ENCODE measurements at regions not wholly inside any gene's neighbourhood (a gene's known extent, or its start where the extent isn't known, plus 50 kb on each side); places are given as distances from the start of the nearest gene placed in this dataset.
"Not testable (repeated sequence)": the region's sequence is repeated elsewhere in the genome, so short reads cannot be mapped to it uniquely, and the experiment has no call there.

DNA sequence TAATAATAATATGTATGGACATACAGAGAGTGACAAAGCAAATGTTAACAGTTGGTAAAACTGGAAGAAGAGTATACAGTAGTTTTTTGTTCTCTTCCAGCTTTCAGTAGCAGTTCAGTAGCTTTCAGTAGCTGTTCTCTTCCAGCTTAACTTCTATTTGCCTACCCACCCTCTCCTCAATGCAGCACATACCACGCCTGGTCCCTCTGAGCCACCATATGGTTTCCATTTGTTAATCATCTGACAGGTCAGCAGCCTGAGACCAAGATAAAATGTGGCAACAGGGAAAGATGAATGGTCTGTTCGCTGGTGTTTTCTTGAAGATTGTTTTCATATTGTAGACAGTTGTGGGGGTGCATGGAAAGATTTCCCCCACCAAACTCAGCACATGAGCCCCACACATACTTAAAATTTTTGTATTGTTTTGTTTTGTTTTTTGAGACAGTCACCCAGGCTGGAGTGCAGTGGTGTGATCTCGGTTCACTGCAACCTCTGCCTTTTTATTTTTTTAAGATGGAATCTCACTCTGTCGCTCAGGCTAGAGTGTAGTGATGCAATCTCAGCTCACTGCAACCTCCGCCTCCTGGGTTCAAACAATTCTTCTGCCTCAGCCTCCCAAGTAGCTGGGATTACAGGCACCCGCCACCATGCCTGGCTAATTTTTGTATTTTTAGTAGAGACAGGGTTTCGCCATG lies 56.8 kb downstream of the ATP6V0E2 start:
- H3K4me3 ChIP-seq (ENCODE audit: low read length); H3K9ac ChIP-seq (ENCODE audit: low read length); H2AFZ ChIP-seq (ENCODE audit: low read depth, low read length); H3K36me3 ChIP-seq (replicated peaks; ENCODE audit: low read depth, low read length); H3K27ac ChIP-seq (ENCODE audit: low read length); H3K4me1 ChIP-seq (ENCODE audit: low read length); H3K79me2 ChIP-seq (ENCODE audit: low read length); H3K27me3 ChIP-seq (ENCODE audit: low read depth, low read length); H3K4me2 ChIP-seq (ENCODE audit: low read length); H3K9me3 ChIP-seq (ENCODE audit: insufficient read depth, low read length); H4K20me1 ChIP-seq (ENCODE audit: insufficient read depth, low read length): not testable (repeated sequence)

DNA sequence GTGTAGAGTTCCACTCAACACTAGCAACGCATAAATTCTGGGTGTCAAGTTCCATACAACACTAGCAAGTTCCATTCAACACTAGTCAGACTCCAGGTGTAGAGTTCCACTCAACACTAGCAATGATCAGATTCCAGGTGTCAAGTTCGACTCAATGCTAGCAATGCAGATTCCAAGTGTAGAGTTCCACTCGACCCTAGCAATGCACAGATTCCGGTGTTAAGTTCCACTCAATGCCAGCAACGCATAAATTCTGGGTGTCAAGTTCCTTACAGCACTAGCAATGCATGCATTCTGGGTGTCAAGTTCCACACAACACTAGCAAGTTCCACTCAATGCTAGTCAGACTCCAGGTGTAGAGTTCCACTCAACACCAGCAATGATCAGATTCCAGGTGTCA lies 60.0 kb downstream of the ATP6V0E2 start:
- not testable (repeated sequence) for H3K79me2 ChIP-seq (ENCODE audit: low read length); H3K27me3 ChIP-seq (ENCODE audit: low read depth, low read length); H4K20me1 ChIP-seq (ENCODE audit: insufficient read depth, low read length); H3K36me3 ChIP-seq (replicated peaks; ENCODE audit: low read depth, low read length); H3K4me1 ChIP-seq (ENCODE audit: low read length); H3K9ac ChIP-seq (ENCODE audit: low read length); H3K27ac ChIP-seq (ENCODE audit: low read length); H2AFZ ChIP-seq (ENCODE audit: low read depth, low read length); H3K4me3 ChIP-seq (ENCODE audit: low read length); H3K4me2 ChIP-seq (ENCODE audit: low read length); H3K9me3 ChIP-seq (ENCODE audit: insufficient read depth, low read length)

DNA sequence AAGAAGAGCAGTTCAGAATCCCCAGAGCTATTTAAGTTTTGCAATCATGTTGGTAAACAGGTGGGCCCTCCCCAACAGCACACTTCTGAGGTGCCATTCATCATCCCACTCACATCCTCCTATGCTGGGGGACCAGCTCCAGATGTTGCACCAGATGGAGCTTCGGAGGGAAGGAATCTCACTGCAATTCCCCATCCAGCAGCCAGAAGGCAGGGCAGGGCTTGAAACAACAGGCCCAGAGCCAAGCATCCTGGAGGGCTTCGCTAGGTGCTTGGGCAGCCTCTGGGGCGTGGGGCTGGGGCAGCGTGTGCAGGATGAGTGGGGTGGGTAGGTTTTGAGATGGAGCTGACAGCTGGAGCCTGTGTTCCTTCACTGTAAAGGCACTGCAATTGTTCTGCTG lies 73.6 kb downstream of the ATP6V0E2 start:
- H3K36me3 ChIP-seq (replicated peaks; ENCODE audit: low read depth, low read length); H3K9me3 ChIP-seq (ENCODE audit: insufficient read depth, low read length); H4K20me1 ChIP-seq (ENCODE audit: insufficient read depth, low read length); H3K27ac ChIP-seq (ENCODE audit: low read length); H3K79me2 ChIP-seq (ENCODE audit: low read length); H3K4me1 ChIP-seq (ENCODE audit: low read length); H3K4me3 ChIP-seq (ENCODE audit: low read length); H2AFZ ChIP-seq (ENCODE audit: low read depth, low read length); H3K4me2 ChIP-seq (ENCODE audit: low read length); H3K27me3 ChIP-seq (ENCODE audit: low read depth, low read length); H3K9ac ChIP-seq (ENCODE audit: low read length): not testable (repeated sequence)

DNA sequence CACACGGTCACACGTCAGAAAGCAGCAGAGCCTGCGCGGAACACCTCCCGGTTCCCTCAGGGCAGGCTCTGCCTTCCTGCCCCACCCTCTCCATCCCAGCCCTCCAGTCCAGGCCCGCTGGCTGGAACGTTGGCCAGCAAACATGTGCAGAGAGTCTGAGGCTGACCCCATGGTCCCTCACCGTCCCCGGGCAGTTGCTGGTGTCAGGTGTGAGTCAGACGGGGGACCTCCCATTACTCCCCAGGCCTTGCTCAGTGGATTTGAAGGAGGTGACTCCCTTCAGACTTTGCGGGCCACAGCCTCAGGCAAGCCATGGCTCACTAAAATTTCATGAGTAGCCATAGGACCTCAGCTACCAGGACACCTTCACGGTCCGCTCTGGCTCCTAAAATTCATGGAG lies 74.7 kb downstream of the ATP6V0E2 start:
- not testable (repeated sequence) for H2AFZ ChIP-seq (ENCODE audit: low read depth, low read length); H3K36me3 ChIP-seq (replicated peaks; ENCODE audit: low read depth, low read length); H3K27me3 ChIP-seq (ENCODE audit: low read depth, low read length); H3K9me3 ChIP-seq (ENCODE audit: insufficient read depth, low read length); H3K79me2 ChIP-seq (ENCODE audit: low read length); H3K27ac ChIP-seq (ENCODE audit: low read length); H3K4me2 ChIP-seq (ENCODE audit: low read length); H4K20me1 ChIP-seq (ENCODE audit: insufficient read depth, low read length); H3K9ac ChIP-seq (ENCODE audit: low read length); H3K4me1 ChIP-seq (ENCODE audit: low read length); H3K4me3 ChIP-seq (ENCODE audit: low read length)

DNA sequence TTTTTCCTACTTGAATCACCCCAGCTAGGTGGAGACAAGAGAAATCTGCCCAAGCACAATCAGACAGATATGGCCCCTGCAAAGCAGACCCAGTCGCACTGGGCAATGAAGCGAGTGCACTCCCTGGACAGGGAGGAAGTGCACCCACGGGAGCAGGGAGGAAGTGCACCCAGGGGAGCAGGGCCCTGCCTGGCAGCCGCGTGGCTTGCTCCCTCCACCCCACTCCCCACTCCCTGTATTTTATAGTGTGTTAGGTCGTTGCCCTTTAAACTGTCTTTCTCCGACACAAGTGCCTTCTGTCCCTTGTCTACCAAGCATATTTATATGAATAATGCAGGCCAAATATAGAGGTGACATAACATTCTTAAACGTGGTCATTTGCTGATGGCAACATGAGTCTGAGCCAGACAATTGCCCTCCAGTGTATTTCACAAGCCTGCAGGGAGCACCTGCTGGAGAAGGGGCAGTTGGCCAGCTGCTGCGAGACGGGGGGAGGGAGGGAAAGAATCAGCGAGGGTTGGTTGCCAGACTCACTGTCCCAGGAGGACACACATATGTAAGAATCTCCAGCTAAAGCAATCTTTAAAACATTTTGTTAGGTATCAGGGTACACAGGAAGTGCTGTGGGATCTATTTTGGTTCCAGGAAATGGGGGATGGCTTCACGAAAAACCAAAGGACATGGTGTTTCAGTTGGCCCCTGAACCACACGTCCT lies 76.3 kb downstream of the ATP6V0E2 start:
- not testable (repeated sequence) for H4K20me1 ChIP-seq (ENCODE audit: insufficient read depth, low read length); H3K27me3 ChIP-seq (ENCODE audit: low read depth, low read length); H3K9ac ChIP-seq (ENCODE audit: low read length); H3K9me3 ChIP-seq (ENCODE audit: insufficient read depth, low read length); H3K4me3 ChIP-seq (ENCODE audit: low read length); H3K4me2 ChIP-seq (ENCODE audit: low read length); H2AFZ ChIP-seq (ENCODE audit: low read depth, low read length); H3K4me1 ChIP-seq (ENCODE audit: low read length); H3K79me2 ChIP-seq (ENCODE audit: low read length); H3K36me3 ChIP-seq (replicated peaks; ENCODE audit: low read depth, low read length); H3K27ac ChIP-seq (ENCODE audit: low read length)

DNA sequence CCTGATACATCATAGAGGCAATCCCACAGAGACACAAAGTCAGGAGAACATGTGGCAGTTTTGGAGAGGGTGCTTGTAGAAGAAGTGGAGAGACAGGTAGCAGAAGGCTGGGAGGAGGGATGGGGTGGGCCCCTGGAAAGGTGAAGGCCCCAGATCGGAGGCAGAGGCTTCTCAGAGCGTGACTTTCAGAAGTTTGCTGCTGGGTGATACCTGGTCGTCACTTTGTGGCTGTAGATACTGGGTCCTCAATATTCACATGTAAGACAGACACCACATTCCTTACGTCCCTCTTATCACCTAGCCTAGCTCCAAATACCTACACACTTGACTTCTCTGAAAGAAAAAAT lies 76.8 kb downstream of the ATP6V0E2 start:
- not testable (repeated sequence) for H4K20me1 ChIP-seq (ENCODE audit: insufficient read depth, low read length); H2AFZ ChIP-seq (ENCODE audit: low read depth, low read length); H3K36me3 ChIP-seq (replicated peaks; ENCODE audit: low read depth, low read length); H3K4me1 ChIP-seq (ENCODE audit: low read length); H3K27me3 ChIP-seq (ENCODE audit: low read depth, low read length); H3K9ac ChIP-seq (ENCODE audit: low read length); H3K9me3 ChIP-seq (ENCODE audit: insufficient read depth, low read length); H3K79me2 ChIP-seq (ENCODE audit: low read length); H3K27ac ChIP-seq (ENCODE audit: low read length); H3K4me2 ChIP-seq (ENCODE audit: low read length); H3K4me3 ChIP-seq (ENCODE audit: low read length)

DNA sequence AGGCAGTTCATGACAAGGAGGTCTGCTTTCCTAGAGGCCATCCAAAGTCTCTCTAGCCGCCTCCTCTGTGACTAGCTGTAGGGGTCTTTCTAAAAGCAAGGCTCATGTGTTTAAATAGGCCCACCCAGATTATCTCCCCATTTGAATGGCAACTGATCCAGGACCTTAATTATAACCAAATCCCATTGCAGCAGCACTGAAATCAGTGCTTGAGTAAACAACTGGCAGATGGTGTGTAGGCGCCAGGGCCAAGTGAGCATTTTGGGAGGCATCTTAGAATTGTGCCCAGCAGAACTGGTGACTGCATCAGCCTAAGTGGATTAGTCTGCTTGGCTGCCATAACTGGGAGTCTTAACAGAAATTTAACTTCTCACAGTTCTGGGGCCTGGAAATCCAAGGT lies 77.8 kb downstream of the ATP6V0E2 start:
- H3K27ac ChIP-seq (ENCODE audit: low read length), result not testable (repeated sequence)

DNA sequence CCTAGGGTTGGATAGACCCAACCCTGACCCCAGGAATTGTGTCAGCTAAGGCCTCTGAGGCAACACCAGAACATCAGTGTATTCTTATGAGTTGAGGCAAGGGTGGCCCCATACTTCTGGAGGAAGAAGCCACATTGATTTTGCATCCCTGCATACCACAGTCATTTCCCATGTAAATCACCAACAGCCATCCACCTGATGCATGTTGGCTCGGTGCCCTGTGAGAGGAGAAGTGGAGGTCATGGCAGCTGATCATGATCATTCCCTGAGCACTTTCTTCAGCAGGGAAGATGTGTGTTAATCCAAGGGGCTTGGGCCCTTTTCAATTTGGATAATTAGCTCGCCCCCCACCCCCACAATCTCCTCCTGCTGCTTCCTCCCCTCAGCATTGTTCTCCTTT lies 85.1 kb downstream of the ATP6V0E2 start:
- H3K4me3 ChIP-seq (ENCODE audit: low read length); H4K20me1 ChIP-seq (ENCODE audit: insufficient read depth, low read length); H3K9ac ChIP-seq (ENCODE audit: low read length); H3K27ac ChIP-seq (ENCODE audit: low read length); H3K4me1 ChIP-seq (ENCODE audit: low read length); H2AFZ ChIP-seq (ENCODE audit: low read depth, low read length); H3K9me3 ChIP-seq (ENCODE audit: insufficient read depth, low read length); H3K79me2 ChIP-seq (ENCODE audit: low read length); H3K4me2 ChIP-seq (ENCODE audit: low read length); H3K36me3 ChIP-seq (replicated peaks; ENCODE audit: low read depth, low read length); H3K27me3 ChIP-seq (ENCODE audit: low read depth, low read length): not testable (repeated sequence)

More for the DNA sequence above, 77.8 kb downstream of the ATP6V0E2 start:
- not testable (repeated sequence) for H3K9me3 ChIP-seq (ENCODE audit: insufficient read depth, low read length); H3K4me1 ChIP-seq (ENCODE audit: low read length); H3K27me3 ChIP-seq (ENCODE audit: low read depth, low read length); H3K4me3 ChIP-seq (ENCODE audit: low read length); H2AFZ ChIP-seq (ENCODE audit: low read depth, low read length); H3K4me2 ChIP-seq (ENCODE audit: low read length); H3K9ac ChIP-seq (ENCODE audit: low read length); H3K36me3 ChIP-seq (replicated peaks; ENCODE audit: low read depth, low read length); H4K20me1 ChIP-seq (ENCODE audit: insufficient read depth, low read length); H3K79me2 ChIP-seq (ENCODE audit: low read length)

DNA sequence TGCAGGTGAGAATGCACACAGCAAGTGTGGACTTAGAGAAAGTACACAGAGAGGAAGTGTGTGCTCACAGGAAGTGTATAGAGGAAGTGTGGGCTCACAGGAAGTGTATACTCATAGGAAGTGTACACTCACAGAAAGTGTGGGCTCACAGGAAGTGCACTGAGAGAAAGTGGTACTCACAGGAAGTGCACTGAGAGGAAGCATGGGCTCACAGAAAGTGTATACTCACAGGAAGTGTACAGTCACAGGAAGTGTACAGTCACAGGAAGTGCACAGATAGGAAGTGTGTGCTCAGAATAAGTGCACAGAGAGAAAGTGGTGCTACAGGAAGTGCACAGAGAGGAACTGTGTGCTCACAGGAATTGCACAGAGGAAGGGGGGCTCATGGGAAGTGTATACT lies 87.1 kb downstream of the ATP6V0E2 start:
- H3K4me2 ChIP-seq (ENCODE audit: low read length); H3K9me3 ChIP-seq (ENCODE audit: insufficient read depth, low read length); H3K36me3 ChIP-seq (replicated peaks; ENCODE audit: low read depth, low read length); H3K9ac ChIP-seq (ENCODE audit: low read length); H3K79me2 ChIP-seq (ENCODE audit: low read length); H3K27me3 ChIP-seq (ENCODE audit: low read depth, low read length); H3K4me1 ChIP-seq (ENCODE audit: low read length); H3K27ac ChIP-seq (ENCODE audit: low read length); H3K4me3 ChIP-seq (ENCODE audit: low read length); H4K20me1 ChIP-seq (ENCODE audit: insufficient read depth, low read length): not testable (repeated sequence)
- H2AFZ ChIP-seq (ENCODE audit: low read depth, low read length), result peak overlapping the region; percentile 26; the same call in 1 of the 2 replicates

DNA sequence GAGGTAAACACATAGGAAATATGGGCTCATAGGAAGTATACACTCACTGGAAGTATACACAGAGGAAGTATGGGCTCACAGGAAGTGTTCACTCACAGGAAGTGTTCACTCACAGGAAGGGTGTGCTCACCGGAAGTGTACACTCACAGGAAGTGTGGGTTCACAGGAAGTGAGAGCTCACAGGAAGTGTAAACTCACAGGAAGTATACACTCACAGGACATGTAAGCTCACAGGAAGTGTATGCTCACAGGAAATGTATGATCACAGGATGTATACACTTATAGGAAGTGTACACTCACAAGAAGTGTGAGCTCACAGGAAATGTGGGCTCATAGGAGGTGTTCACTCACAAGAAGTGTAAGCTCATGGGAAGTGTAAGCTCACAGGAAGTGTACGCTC lies 88.1 kb downstream of the ATP6V0E2 start:
- H2AFZ ChIP-seq (ENCODE audit: low read depth, low read length), result peak overlapping the region; percentile 77; the same call in 1 of the 2 replicates
- H3K79me2 ChIP-seq (ENCODE audit: low read length); H3K9ac ChIP-seq (ENCODE audit: low read length); H3K27me3 ChIP-seq (ENCODE audit: low read depth, low read length); H3K9me3 ChIP-seq (ENCODE audit: insufficient read depth, low read length); H3K36me3 ChIP-seq (replicated peaks; ENCODE audit: low read depth, low read length); H3K27ac ChIP-seq (ENCODE audit: low read length); H3K4me1 ChIP-seq (ENCODE audit: low read length); H3K4me2 ChIP-seq (ENCODE audit: low read length); H4K20me1 ChIP-seq (ENCODE audit: insufficient read depth, low read length); H3K4me3 ChIP-seq (ENCODE audit: low read length): not testable (repeated sequence)
